ENCODE measurements at regions not wholly inside any gene's neighbourhood (a gene's known extent, or its start where the extent isn't known, plus 50 kb on each side); places are given as distances from the start of the nearest gene placed in this dataset.

DNA sequence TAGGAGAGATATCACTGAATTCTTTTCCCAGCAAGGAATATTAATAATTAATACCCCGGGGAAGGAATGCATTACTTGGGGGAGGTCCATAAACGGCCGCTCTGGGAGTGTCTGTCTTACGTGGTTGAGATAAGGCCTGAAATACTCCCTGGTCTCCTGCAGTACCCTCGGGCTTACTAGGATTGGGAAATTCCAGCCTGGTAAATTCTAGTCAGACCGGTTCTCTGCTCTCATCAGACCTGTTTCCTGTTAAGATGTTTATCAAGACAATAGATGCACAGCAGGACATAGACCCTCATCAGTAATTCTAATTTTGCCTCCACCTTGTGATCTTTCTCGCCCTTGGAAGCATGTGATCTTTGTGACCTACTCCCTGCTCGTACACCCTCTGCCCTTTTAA, 162.8 kb upstream of the KCND2 start:
- ATAC-seq (no peak), DNase-seq (no peak)
- Histone ChIP-seq H3K9me3 (peaks cover 0 to 3% (median 0%) of the 10 kb centered on the region in 3 donors), H3K27me3 (no peaks in the 10 kb centered on the region), H3K27ac (no peak overlapping the region), H3K36me3 (no peaks in the 10 kb centered on the region), H3K4me3 (no peak overlapping the region), H3K4me1 (no peaks in the 10 kb centered on the region)
- TF ChIP-seq, protein P1, sequence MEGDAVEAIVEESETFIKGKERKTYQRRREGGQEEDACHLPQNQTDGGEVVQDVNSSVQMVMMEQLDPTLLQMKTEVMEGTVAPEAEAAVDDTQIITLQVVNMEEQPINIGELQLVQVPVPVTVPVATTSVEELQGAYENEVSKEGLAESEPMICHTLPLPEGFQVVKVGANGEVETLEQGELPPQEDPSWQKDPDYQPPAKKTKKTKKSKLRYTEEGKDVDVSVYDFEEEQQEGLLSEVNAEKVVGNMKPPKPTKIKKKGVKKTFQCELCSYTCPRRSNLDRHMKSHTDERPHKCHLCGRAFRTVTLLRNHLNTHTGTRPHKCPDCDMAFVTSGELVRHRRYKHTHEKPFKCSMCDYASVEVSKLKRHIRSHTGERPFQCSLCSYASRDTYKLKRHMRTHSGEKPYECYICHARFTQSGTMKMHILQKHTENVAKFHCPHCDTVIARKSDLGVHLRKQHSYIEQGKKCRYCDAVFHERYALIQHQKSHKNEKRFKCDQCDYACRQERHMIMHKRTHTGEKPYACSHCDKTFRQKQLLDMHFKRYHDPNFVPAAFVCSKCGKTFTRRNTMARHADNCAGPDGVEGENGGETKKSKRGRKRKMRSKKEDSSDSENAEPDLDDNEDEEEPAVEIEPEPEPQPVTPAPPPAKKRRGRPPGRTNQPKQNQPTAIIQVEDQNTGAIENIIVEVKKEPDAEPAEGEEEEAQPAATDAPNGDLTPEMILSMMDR (IDR thresholded peaks at IDR 0.05 in 4 of 5, conservative IDR thresholded peaks at IDR 0.05 in 1 of 5): no peak
- TF ChIP-seq POLR2A (IDR thresholded peaks at IDR 0.05): no peak
- intact Hi-C loops (cut with DNase I; ENCODE audit: low total_unique reads) (no loop called here), in situ Hi-C loops (cut with MboI; ENCODE audit: low sequenced_read_pairs in 4 of 4) (no loop called here)

DNA sequence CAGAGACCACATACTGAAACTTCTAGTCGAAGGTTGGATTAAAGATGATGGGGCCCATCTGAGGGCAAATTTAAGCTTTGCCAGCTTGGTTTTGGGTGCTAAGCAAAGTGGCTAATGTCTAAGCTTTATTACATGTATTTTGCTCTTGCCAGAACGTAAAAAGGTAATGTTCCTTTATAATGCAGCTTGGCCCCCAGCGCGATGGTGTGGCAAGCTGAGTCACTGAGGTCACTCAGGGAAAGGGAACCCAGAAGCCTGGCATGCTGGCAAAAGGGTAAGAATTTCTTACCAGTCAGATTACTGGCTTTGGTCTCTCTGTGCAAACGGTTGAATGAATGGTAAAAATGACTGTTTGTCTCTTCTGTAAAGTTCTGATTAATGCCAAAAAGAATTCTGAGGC, 158.3 kb upstream of the KCND2 start:
- Histone ChIP-seq H3K4me3 (no peak overlapping the region), H3K27ac (no peak overlapping the region), H3K9me3 (peaks cover 0 to 3% (median 0%) of the 10 kb centered on the region in 3 donors), H3K27me3 (no peaks in the 10 kb centered on the region), H3K36me3 (no peaks in the 10 kb centered on the region), H3K4me1 (no peaks in the 10 kb centered on the region)
- DNase-seq: no peak
- in situ Hi-C loops (cut with MboI; ENCODE audit: low sequenced_read_pairs in 4 of 4) (no loop called here), intact Hi-C loops (cut with DNase I; ENCODE audit: low total_unique reads) (no loop called here)
- ATAC-seq: no peak
- TF ChIP-seq POLR2A (IDR thresholded peaks at IDR 0.05): no peak
- TF ChIP-seq, protein P1 (IDR thresholded peaks at IDR 0.05 in 4 of 5, conservative IDR thresholded peaks at IDR 0.05 in 1 of 5): no peak

DNA sequence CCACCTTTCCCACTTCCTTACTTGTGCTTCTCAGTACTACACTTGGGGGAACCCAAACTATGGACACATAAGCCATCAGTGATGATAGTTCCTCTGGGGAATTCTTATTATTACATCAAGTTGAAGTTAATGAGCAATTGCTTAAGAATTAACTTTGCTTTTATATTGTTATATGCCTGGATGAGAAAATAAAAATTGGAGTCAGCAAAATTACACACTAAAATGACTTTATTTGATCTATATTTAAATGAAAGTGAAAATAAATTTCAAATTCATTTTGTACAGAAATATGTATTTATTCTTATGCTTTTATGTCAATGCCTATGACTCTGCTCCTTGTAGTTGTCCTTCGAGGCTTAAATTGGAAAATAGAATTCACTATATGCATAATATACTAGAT, 149.4 kb upstream of the KCND2 start:
- no peak for DNase-seq
- in situ Hi-C loops (cut with MboI; ENCODE audit: low sequenced_read_pairs in 4 of 4): no loop called here
- intact Hi-C loops (cut with DNase I; ENCODE audit: low total_unique reads): no loop called here
- TF ChIP-seq, protein P1 (IDR thresholded peaks at IDR 0.05 in 4 of 5, conservative IDR thresholded peaks at IDR 0.05 in 1 of 5): no peak
- no peak for TF ChIP-seq POLR2A (IDR thresholded peaks at IDR 0.05)
- H3K36me3 ChIP-seq: no peaks in the 10 kb centered on the region
- H3K27me3 ChIP-seq: no peaks in the 10 kb centered on the region
- H3K9me3 ChIP-seq: no peaks in the 10 kb centered on the region
- no peak overlapping the region for H3K27ac ChIP-seq
- no peak overlapping the region for H3K4me3 ChIP-seq
- H3K4me1 ChIP-seq: no peaks in the 10 kb centered on the region
- no peak for ATAC-seq

DNA sequence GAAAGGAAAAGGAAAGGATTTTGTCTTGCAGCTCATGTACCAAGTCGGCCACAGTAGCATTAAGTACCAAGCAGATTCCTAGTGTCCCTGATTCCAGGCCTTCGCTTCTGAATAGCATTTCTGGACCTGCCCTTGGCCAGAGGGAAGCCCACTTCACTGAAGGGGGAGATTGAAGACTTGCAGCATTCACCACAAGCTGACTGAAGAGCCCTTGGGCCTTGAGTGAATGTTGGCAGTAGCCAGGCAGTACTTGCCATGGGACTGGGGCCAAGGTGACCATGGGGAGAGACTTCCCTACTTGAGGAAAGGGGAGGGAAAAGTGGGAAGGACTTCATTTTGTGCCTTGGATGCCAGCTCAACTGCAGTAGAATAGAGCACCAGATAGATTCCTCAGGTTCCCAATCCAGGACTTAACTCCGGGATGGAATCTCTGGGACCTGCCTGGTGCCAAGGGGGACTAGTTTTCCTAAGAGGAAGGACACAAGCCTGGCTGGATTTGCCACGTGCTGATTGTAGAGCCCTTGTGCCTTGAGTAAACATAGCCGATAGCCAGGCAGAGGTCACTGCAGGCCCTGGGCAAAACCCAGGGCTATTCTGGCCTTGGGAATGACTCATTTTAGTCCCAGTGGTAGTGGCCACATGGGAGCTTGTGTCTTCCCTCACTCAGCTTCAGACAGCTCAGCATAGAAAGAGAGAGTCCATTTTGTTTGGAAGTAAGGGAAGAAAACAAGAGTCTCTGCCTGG, 141.7 kb upstream of the KCND2 start:
- Histone ChIP-seq H3K4me1 (no peaks in the 10 kb centered on the region), H3K4me3 (no peak overlapping the region), H3K36me3 (no peaks in the 10 kb centered on the region), H3K27me3 (no peaks in the 10 kb centered on the region), H3K9me3 (no peaks in the 10 kb centered on the region), H3K27ac (no peak overlapping the region)
- intact Hi-C loops (cut with DNase I; ENCODE audit: low total_unique reads) (no loop called here), in situ Hi-C loops (cut with MboI; ENCODE audit: low sequenced_read_pairs in 4 of 4) (no loop called here)
- TF ChIP-seq, protein P1 (IDR thresholded peaks at IDR 0.05 in 4 of 5, conservative IDR thresholded peaks at IDR 0.05 in 1 of 5): no peak
- TF ChIP-seq POLR2A (IDR thresholded peaks at IDR 0.05): no peak
- DNase-seq: no peak
- no peak for ATAC-seq

DNA sequence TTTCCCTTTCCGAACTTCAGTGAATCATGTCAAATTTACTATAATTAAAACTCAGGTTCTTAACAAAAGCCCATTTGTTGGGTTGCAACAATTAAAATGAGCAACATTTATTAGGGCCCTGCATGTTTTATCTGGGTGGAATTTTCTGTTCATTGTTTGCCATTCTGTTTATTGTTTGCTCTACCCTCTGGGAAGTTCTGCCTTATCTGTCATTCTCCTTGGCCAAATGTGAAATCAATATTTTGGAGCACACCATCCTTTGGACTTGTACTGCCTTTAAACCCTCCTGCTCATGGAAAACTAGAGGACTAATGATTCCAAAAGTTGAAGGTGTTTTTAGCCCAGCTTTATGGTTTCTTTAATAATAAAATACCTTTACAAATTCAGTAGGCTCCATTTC, 134.5 kb upstream of the KCND2 start:
- Histone ChIP-seq H3K4me3 (no peak overlapping the region), H3K4me1 (no peaks in the 10 kb centered on the region), H3K27me3 (no peaks in the 10 kb centered on the region), H3K27ac (no peak overlapping the region), H3K9me3 (no peaks in the 10 kb centered on the region), H3K36me3 (no peaks in the 10 kb centered on the region)
- TF ChIP-seq POLR2A (IDR thresholded peaks at IDR 0.05): no peak
- TF ChIP-seq, protein P1 (IDR thresholded peaks at IDR 0.05 in 4 of 5, conservative IDR thresholded peaks at IDR 0.05 in 1 of 5): no peak
- intact Hi-C loops (cut with DNase I; ENCODE audit: low total_unique reads): no loop called here
- in situ Hi-C loops (cut with MboI; ENCODE audit: low sequenced_read_pairs in 4 of 4): no loop called here
- DNase-seq (no peak), ATAC-seq (no peak)

Data from gastrocnemius medialis (tissue), 4 donors.